ENCODE measurements at regions not wholly inside any gene's neighbourhood (a gene's known extent, or its start where the extent isn't known, plus 50 kb on each side); places are given as distances from the start of the nearest gene placed in this dataset.

GRCh38 chr5:174159327-174160114, 114.0 kb downstream of the NSG2 start:
- 82% methylated on average over 9 of the region's 9 CpGs for WGBS
- no peaks in the 10 kb centered on the region for H3K36me3 ChIP-seq (ENCODE audit: insufficient read depth, low read length)
- H3K27ac ChIP-seq (ENCODE audit: low read depth, low read length), result no peak overlapping the region
- no peaks in the 10 kb centered on the region for H3K4me1 ChIP-seq (ENCODE audit: insufficient read depth, low read length)
- H3K9ac ChIP-seq (ENCODE audit: low read depth, low read length), result no peak overlapping the region
- H3K9me3 ChIP-seq (ENCODE audit: insufficient read depth, low read depth, low read length), result peaks cover 6% of the 10 kb centered on the region; the same call in 1 of the 2 replicates
- peaks cover 6% of the 10 kb centered on the region; the same call in 1 of the 2 replicates for H3K27me3 ChIP-seq (ENCODE audit: insufficient read depth, low read length)
- no peak overlapping the region for H3K4me3 ChIP-seq (ENCODE audit: low read length)

DNA sequence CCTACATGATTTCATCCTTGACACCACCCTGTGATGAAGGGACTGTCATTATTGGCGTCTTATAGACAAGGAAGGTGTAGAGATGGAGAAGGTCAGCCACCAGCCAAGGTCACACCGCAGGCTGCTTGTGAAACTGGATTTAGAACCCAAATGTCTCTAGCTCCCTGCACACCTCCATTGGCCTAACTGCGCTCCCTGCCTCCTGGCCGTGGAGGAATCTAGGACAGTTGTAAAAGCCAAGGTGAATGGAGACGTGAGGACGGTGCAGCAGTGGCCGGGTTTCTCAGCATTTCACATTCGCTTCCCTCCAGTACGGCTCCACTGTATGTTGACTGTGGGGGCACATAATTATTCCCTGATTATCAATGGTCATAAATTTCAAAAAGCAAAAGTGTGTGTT, 119.9 kb downstream of the NSG2 start:
- Histone ChIP-seq H3K27me3 (ENCODE audit: insufficient read depth, low read length) (peaks cover 3% of the 10 kb centered on the region; the same call in 1 of the 2 replicates), H3K9ac (ENCODE audit: low read depth, low read length) (no peak overlapping the region), H3K36me3 (ENCODE audit: insufficient read depth, low read length) (no peaks in the 10 kb centered on the region), H3K27ac (ENCODE audit: low read depth, low read length) (no peak overlapping the region), H3K9me3 (ENCODE audit: insufficient read depth, low read depth, low read length) (peaks cover 10% of the 10 kb centered on the region; the same call in 1 of the 2 replicates), H3K4me1 (ENCODE audit: insufficient read depth, low read length) (no peaks in the 10 kb centered on the region), H3K4me3 (ENCODE audit: low read length) (no peak overlapping the region)
- 79% methylated on average over 9 of the region's 9 CpGs for WGBS

GRCh38 chr5:174166231-174167079, 120.9 kb downstream of the NSG2 start:
- no peaks in the 10 kb centered on the region for H3K36me3 ChIP-seq (ENCODE audit: insufficient read depth, low read length)
- 68% methylated on average over 10 of the region's 10 CpGs for WGBS
- peaks cover 10% of the 10 kb centered on the region; the same call in 1 of the 2 replicates for H3K9me3 ChIP-seq (ENCODE audit: insufficient read depth, low read depth, low read length)
- H3K27me3 ChIP-seq (ENCODE audit: insufficient read depth, low read length), result no peaks in the 10 kb centered on the region
- 0 out of 2 replicates have a peak overlapping the region, but pooled peaks have one; percentile 7 for H3K27ac ChIP-seq (ENCODE audit: low read depth, low read length)
- H3K9ac ChIP-seq (ENCODE audit: low read depth, low read length), result no peak overlapping the region
- H3K4me1 ChIP-seq (ENCODE audit: insufficient read depth, low read length), result no peaks in the 10 kb centered on the region
- no peak overlapping the region for H3K4me3 ChIP-seq (ENCODE audit: low read length)

DNA sequence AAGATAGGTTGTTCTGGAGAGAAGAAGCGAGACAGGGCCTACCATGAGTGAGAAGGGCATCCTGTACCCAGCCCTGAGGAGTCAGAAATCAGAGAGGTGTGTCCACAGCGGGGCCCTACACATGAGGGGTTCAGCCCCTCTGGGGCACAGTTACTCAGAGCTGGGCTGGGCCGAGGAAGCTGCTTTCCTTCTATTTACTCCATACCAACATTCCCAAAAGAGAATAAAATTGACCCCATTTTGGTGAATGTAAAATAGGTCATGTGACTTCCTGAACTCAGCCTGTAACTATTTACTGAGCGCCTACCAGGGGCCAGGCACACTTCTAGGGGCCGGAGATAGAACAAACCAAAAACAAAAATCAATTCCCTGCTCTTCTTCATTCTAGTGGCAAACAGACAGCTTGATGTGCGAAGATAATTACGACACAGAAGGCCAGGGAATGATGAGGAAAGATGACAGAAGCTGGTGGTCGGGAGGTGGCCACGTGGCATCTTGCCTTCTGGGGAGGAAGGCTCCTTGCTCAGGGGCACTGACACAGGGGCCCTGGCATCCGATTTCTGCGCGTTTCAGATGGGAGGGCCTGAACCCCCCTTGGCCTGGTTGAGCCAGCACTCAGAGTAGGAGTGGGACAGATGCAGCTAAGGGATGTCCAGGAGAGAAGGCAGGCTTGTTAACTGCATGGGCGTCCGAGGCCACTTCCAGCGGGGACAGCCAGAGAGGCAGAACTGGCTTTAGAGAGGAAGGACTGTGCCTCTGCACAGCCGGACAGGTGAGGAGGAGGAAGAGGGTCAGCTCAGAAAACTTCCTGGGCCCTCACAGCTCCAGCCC, 121.8 kb downstream of the NSG2 start:
- 0 out of 2 replicates have a peak overlapping the region, but pooled peaks have one; percentile 7 for H3K27ac ChIP-seq (ENCODE audit: low read depth, low read length)
- no peaks in the 10 kb centered on the region for H3K36me3 ChIP-seq (ENCODE audit: insufficient read depth, low read length)
- no peak overlapping the region for H3K9ac ChIP-seq (ENCODE audit: low read depth, low read length)
- H3K4me3 ChIP-seq (ENCODE audit: low read length), result no peak overlapping the region
- 87% methylated on average over 16 of the region's 16 CpGs for WGBS
- H3K4me1 ChIP-seq (ENCODE audit: insufficient read depth, low read length), result peaks cover 4% of the 10 kb centered on the region; the same call in 1 of the 2 replicates
- peaks cover 10% of the 10 kb centered on the region; the same call in 1 of the 2 replicates for H3K9me3 ChIP-seq (ENCODE audit: insufficient read depth, low read depth, low read length)
- H3K27me3 ChIP-seq (ENCODE audit: insufficient read depth, low read length), result no peaks in the 10 kb centered on the region

DNA sequence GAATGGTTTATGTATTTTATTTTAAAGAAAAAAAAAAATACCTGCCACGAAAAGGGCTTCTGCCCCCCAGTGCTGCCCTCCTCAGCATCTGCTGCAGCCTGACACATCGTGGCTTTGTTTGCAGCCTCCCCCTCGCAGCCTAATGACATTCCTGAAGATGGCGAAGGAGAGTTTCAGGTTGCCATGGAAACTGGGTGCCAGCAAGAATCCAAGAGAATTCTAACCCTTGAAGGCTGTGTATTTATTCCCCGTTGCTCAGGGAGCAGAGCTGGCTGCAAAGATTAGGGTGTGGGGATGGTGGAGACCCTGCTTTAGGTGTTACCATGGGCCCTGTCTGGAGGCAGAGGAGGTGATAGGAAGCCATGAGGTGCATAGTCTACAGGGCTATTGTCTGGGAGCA, 126.6 kb downstream of the NSG2 start:
- 14% methylated on average over 5 of the region's 5 CpGs for WGBS
- Histone ChIP-seq H3K9ac (ENCODE audit: low read depth, low read length) (no peak overlapping the region), H3K27me3 (ENCODE audit: insufficient read depth, low read length) (no peaks in the 10 kb centered on the region), H3K9me3 (ENCODE audit: insufficient read depth, low read depth, low read length) (peaks cover 10% of the 10 kb centered on the region; the same call in 1 of the 2 replicates), H3K4me3 (ENCODE audit: low read length) (no peak overlapping the region), H3K36me3 (ENCODE audit: insufficient read depth, low read length) (no peaks in the 10 kb centered on the region), H3K4me1 (ENCODE audit: insufficient read depth, low read length) (peaks cover 4% of the 10 kb centered on the region; the same call in 1 of the 2 replicates), H3K27ac (ENCODE audit: low read depth, low read length) (no peak overlapping the region)

- no peak overlapping the region for H3K27ac ChIP-seq (ENCODE audit: low read depth, low read length)
- no peak overlapping the region for H3K9ac ChIP-seq (ENCODE audit: low read depth, low read length)
- WGBS, result 81% methylated on average over 3 of the region's 4 CpGs
- no peaks in the 10 kb centered on the region for H3K27me3 ChIP-seq (ENCODE audit: insufficient read depth, low read length)
- peaks cover 10% of the 10 kb centered on the region; the same call in 1 of the 2 replicates for H3K9me3 ChIP-seq (ENCODE audit: insufficient read depth, low read depth, low read length)
- peaks cover 4% of the 10 kb centered on the region; the same call in 1 of the 2 replicates for H3K4me1 ChIP-seq (ENCODE audit: insufficient read depth, low read length)
- H3K36me3 ChIP-seq (ENCODE audit: insufficient read depth, low read length), result no peaks in the 10 kb centered on the region
- H3K4me3 ChIP-seq (ENCODE audit: low read length), result no peak overlapping the region
Measured at GRCh38 chr5:174172566-174172965, 127.1 kb downstream of the NSG2 start.

DNA sequence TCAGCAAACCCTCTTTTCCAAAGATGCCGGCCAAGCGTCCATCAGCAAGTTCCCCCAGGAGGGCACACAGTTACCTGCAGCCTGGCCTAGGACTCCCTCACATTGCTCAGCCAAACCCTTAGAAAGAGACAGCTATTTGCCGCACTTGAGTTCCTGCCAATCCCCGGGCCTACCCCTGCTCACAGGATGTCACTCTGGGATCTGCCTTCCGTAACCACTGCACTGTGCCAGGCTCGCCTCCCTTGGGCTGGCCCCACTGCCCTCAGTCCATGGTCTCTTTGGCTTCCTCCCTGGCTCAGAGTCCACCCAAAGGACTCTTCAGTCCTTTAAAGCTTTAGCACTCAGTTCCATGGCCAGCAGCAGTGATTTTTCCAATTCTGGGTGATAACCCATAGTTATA, 128.3 kb downstream of the NSG2 start:
- WGBS, result 92% methylated on average over 6 of the region's 6 CpGs
- no peak overlapping the region for H3K4me3 ChIP-seq (ENCODE audit: low read length)
- no peak overlapping the region for H3K9ac ChIP-seq (ENCODE audit: low read depth, low read length)
- H3K4me1 ChIP-seq (ENCODE audit: insufficient read depth, low read length), result peaks cover 4% of the 10 kb centered on the region; the same call in 1 of the 2 replicates
- H3K36me3 ChIP-seq (ENCODE audit: insufficient read depth, low read length), result no peaks in the 10 kb centered on the region
- H3K27ac ChIP-seq (ENCODE audit: low read depth, low read length), result no peak overlapping the region
- H3K9me3 ChIP-seq (ENCODE audit: insufficient read depth, low read depth, low read length), result peaks cover 7% of the 10 kb centered on the region; the same call in 1 of the 2 replicates
- H3K27me3 ChIP-seq (ENCODE audit: insufficient read depth, low read length), result no peaks in the 10 kb centered on the region

- Histone ChIP-seq H3K27me3 (ENCODE audit: insufficient read depth, low read length) (no peaks in the 10 kb centered on the region), H3K9me3 (ENCODE audit: insufficient read depth, low read depth, low read length) (no peaks in the 10 kb centered on the region), H3K9ac (ENCODE audit: low read depth, low read length) (no peak overlapping the region), H3K4me1 (ENCODE audit: insufficient read depth, low read length) (peaks cover 7% of the 10 kb centered on the region; the same call in 1 of the 2 replicates), H3K27ac (ENCODE audit: low read depth, low read length) (no peak overlapping the region), H3K4me3 (ENCODE audit: low read length) (no peak overlapping the region), H3K36me3 (ENCODE audit: insufficient read depth, low read length) (no peaks in the 10 kb centered on the region)
- WGBS, result 95% methylated on average over 10 of the region's 12 CpGs
Measured at GRCh38 chr5:174175716-174176268, 130.3 kb downstream of the NSG2 start.

- no peak overlapping the region for H3K27ac ChIP-seq (ENCODE audit: low read depth, low read length)
- no peak overlapping the region for H3K4me3 ChIP-seq (ENCODE audit: low read length)
- no peak overlapping the region for H3K9ac ChIP-seq (ENCODE audit: low read depth, low read length)
- no peaks in the 10 kb centered on the region for H3K9me3 ChIP-seq (ENCODE audit: insufficient read depth, low read depth, low read length)
- WGBS, result 90% methylated on average over 5 of the region's 5 CpGs
- H3K27me3 ChIP-seq (ENCODE audit: insufficient read depth, low read length), result no peaks in the 10 kb centered on the region
- H3K4me1 ChIP-seq (ENCODE audit: insufficient read depth, low read length), result peaks cover 7% of the 10 kb centered on the region; the same call in 1 of the 2 replicates
- H3K36me3 ChIP-seq (ENCODE audit: insufficient read depth, low read length), result no peaks in the 10 kb centered on the region
Measured at GRCh38 chr5:174176511-174176910, 131.0 kb downstream of the NSG2 start.

GRCh38 chr5:174177531-174177930, 132.0 kb downstream of the NSG2 start:
- no peaks in the 10 kb centered on the region for H3K27me3 ChIP-seq (ENCODE audit: insufficient read depth, low read length)
- no peaks in the 10 kb centered on the region for H3K36me3 ChIP-seq (ENCODE audit: insufficient read depth, low read length)
- H3K9me3 ChIP-seq (ENCODE audit: insufficient read depth, low read depth, low read length), result no peaks in the 10 kb centered on the region
- no peak overlapping the region for H3K27ac ChIP-seq (ENCODE audit: low read depth, low read length)
- 91% methylated on average over 6 of the region's 6 CpGs for WGBS
- peaks cover 3% of the 10 kb centered on the region; the same call in 1 of the 2 replicates for H3K4me1 ChIP-seq (ENCODE audit: insufficient read depth, low read length)
- H3K4me3 ChIP-seq (ENCODE audit: low read length), result no peak overlapping the region
- H3K9ac ChIP-seq (ENCODE audit: low read depth, low read length), result no peak overlapping the region

Measured in HUES64 (cell line).